Mammary epithelial cell (primary cell): ENCODE measurements at regions not wholly inside any gene's neighbourhood (a gene's known extent, or its start where the extent isn't known, plus 50 kb on each side); places are given as distances from the start of the nearest gene placed in this dataset.

Experiments used
- EZH2 ChIP-seq: IDR thresholded peaks from 2 replicates; pipeline ENCODE4 v1.6.1; 2012; ENCODE audit warnings: low read length, inconsistent platforms, borderline replicate concordance
- TF ChIP-seq, protein P1 (sequence below), 2 donors: IDR thresholded peaks in 1 of 2; conservative IDR thresholded peaks in 1 of 2; 2 replicates each; pipeline ENCODE4 v1.5.1; 2011 to 2012; ENCODE audit warnings: inconsistent platforms in 2 of 2, low read length in 2 of 2, mild to moderate bottlenecking in 2 of 2, control low read depth in 1 of 2, low read depth in 1 of 2; ENCODE audit not compliant: insufficient read depth in 1 of 2; ENCODE audit errors: extremely low read depth in 1 of 2

DNA sequence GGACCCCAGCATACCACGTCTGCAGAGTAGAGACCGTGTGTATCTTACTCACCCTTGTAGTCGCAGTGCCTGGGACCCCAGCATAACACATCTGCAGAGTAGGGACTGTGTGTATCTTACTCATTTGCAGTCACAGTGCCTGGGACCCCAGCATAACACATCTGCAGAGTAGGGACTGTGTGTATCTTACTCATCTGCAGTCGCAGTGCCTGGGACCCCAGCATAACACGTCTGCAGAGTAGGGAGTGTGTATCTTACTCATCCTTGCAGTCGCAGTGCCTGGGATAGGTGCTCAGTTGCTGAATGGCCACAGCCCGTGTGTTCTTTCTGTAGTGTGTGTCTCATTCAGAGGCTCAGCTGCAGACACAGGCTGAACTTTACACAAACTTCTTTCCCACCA is 71.4 kb upstream of the FRG1 start:
- TF ChIP-seq, protein P1, sequence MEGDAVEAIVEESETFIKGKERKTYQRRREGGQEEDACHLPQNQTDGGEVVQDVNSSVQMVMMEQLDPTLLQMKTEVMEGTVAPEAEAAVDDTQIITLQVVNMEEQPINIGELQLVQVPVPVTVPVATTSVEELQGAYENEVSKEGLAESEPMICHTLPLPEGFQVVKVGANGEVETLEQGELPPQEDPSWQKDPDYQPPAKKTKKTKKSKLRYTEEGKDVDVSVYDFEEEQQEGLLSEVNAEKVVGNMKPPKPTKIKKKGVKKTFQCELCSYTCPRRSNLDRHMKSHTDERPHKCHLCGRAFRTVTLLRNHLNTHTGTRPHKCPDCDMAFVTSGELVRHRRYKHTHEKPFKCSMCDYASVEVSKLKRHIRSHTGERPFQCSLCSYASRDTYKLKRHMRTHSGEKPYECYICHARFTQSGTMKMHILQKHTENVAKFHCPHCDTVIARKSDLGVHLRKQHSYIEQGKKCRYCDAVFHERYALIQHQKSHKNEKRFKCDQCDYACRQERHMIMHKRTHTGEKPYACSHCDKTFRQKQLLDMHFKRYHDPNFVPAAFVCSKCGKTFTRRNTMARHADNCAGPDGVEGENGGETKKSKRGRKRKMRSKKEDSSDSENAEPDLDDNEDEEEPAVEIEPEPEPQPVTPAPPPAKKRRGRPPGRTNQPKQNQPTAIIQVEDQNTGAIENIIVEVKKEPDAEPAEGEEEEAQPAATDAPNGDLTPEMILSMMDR (conservative IDR thresholded peaks at IDR 0.05 in 1 of 2, IDR thresholded peaks at IDR 0.05 in 1 of 2; ENCODE audit: extremely low read depth in 1 of 2, insufficient read depth in 1 of 2, low read depth in 1 of 2, low read length in 2 of 2) = no peak
- no peak for TF ChIP-seq EZH2
